PC-3 (cell line): ENCODE measurements at regions not wholly inside any gene's neighbourhood (a gene's known extent, or its start where the extent isn't known, plus 50 kb on each side); places are given as distances from the start of the nearest gene placed in this dataset.

Experiments
- ATAC-seq: fragments of 200-7000 bp; cut with Tn5 transposase; 2 replicates; pipeline ENCODE4 v1.9.1; 2020; ENCODE audit warnings: mild to moderate bottlenecking, moderate library complexity
- BruUV-seq: library from RNA; stranded (reverse); fragments of 400-500 nt; replicated peaks from 2 replicates; lab custom pipeline; 2021; lab: Mats Ljungman, UMichigan
- CTCF ChIA-PET: fragments of 300-600 bp; sonication (Branson Sonifier 250); formaldehyde crosslinking; loops from one replicate; lab custom pipeline; 2022; ENCODE audit warnings: antibody characterized with exemption; lab: Charles Lee
- POLR2A ChIA-PET: fragments of 300-600 bp; sonication (Branson Sonifier 250); formaldehyde crosslinking; loops from one replicate; lab custom pipeline; 2022; ENCODE audit warnings: antibody characterized with exemption; ENCODE audit not compliant: unreplicated experiment; lab: Charles Lee
- DNase-seq: peaks from one replicate; pipeline ENCODE4 v3.0.0-alpha.2; 2015
- H2AFZ ChIP-seq: fragments of 300-600 bp; sonication (generic); 2 replicates; pipeline ENCODE4 v1.6.0; 2016; ENCODE audit warnings: antibody characterized with exemption, low read length
- H3F3A ChIP-seq: fragments of 300-600 bp; sonication (generic); one replicate; pipeline ENCODE4 v1.6.0; 2017; ENCODE audit warnings: antibody characterized with exemption, low read length, control low read depth, mild to moderate bottlenecking; ENCODE audit not compliant: unreplicated experiment
- H3K27ac ChIP-seq: fragments of 300-600 bp; sonication (generic); 2 replicates; pipeline ENCODE4 v1.5.1; 2016; ENCODE audit warnings: mild to moderate bottlenecking, low read length
- H3K27me3 ChIP-seq: fragments of 300-600 bp; sonication (generic); 2 replicates; pipeline ENCODE4 v1.6.1; 2016; ENCODE audit warnings: low read length, mixed read lengths
- H3K36me3 ChIP-seq: fragments of 300-600 bp; sonication (generic); 2 replicates; pipeline ENCODE4 v1.6.1; 2016; ENCODE audit warnings: low read depth, mixed run types, low read length, mixed read lengths
- H3K4me1 ChIP-seq: fragments of 300-600 bp; sonication (generic); 2 replicates; pipeline ENCODE4 v1.5.1; 2016; ENCODE audit warnings: low read length; ENCODE audit not compliant: insufficient read depth
- H3K4me2 ChIP-seq: fragments of 300-600 bp; sonication (generic); 2 replicates; pipeline ENCODE4 v1.6.0; 2016; ENCODE audit warnings: low read length
- H3K4me3 ChIP-seq: fragments of 300-600 bp; sonication (generic); 2 replicates; pipeline ENCODE4 v1.5.1; 2016; ENCODE audit warnings: mild to moderate bottlenecking, low read length, mixed read lengths
- H3K79me2 ChIP-seq: fragments of 300-600 bp; sonication (generic); 2 replicates; pipeline ENCODE4 v1.6.1; 2017; ENCODE audit warnings: low read length, mixed read lengths
- H3K9ac ChIP-seq: fragments of 300-600 bp; sonication (generic); 2 replicates; pipeline ENCODE4 v1.6.0; 2016; ENCODE audit warnings: mild to moderate bottlenecking, low read length
- H3K9me2 ChIP-seq: fragments of 300-600 bp; sonication (generic); replicated peaks from 2 replicates; pipeline ENCODE4 v1.6.1; 2016; ENCODE audit warnings: mixed run types, low read length, mixed read lengths
- H3K9me3 ChIP-seq: fragments of 300-600 bp; sonication (generic); 2 replicates; pipeline ENCODE4 v1.6.1; 2016; ENCODE audit warnings: low read length, mixed read lengths
- H4K20me1 ChIP-seq: fragments of 300-600 bp; sonication (generic); 2 replicates; pipeline ENCODE4 v1.6.1; 2016; ENCODE audit warnings: low read length, mixed read lengths
- EZH2 ChIP-seq: fragments of 300-600 bp; sonication (generic); IDR thresholded peaks from one replicate; pipeline ENCODE4 v1.6.1; 2017; ENCODE audit warnings: antibody characterized with exemption, mild to moderate bottlenecking, low read length; ENCODE audit not compliant: unreplicated experiment
- EZH2phosphoT487 ChIP-seq: fragments of 300-600 bp; sonication (generic); IDR thresholded peaks from 2 replicates; pipeline ENCODE4 v1.6.1; 2018; ENCODE audit warnings: mild to moderate bottlenecking, antibody characterized with exemption, low read length, borderline replicate concordance
- intact Hi-C: fragments of 100-400 bp; cut with micrococcal nuclease; formaldehyde crosslinking; loops from 2 replicates; pipeline ENCODE4 v1.9.0; 2023
- TF ChIP-seq, protein P1 (sequence below): fragments of 300-600 bp; sonication (generic); conservative IDR thresholded peaks from 2 replicates; pipeline ENCODE4 v1.5.1; 2017; ENCODE audit warnings: antibody characterized with exemption, low read depth, mild to moderate bottlenecking, low read length

DNA sequence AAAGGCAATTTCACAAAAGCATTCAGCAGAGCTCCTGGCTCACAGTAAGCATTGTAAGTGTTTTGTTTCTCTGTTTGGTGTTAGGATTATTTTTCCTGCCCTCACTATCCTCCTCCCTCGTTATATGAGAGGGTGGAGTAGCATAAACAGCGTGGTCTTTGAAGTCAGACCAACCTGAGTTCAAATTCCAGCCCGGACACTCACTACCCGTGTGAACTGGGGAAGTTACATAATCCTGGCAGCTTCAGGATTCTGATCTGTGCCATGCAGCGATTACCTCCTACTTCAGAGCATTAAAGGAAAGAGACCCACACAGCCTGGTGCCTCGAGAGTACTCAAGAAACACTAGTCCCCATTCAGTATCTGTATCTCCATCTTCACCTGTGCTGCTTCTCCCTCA is 386.5 kb downstream of the INHBA start:
- Histone ChIP-seq H3K4me1 (no peaks in the 10 kb centered on the region), H4K20me1 (no peaks in the 10 kb centered on the region), H3K79me2 (no peaks in the 10 kb centered on the region), H3K9ac (no peak overlapping the region), H3K4me2 (no peak overlapping the region), H3K27me3 (no peaks in the 10 kb centered on the region), H2AFZ (no peak overlapping the region), H3K9me2 (no peaks in the 10 kb centered on the region), H3K36me3 (no peaks in the 10 kb centered on the region), H3K27ac (no peak overlapping the region), H3K9me3 (no peaks in the 10 kb centered on the region), H3F3A (no peaks in the 10 kb centered on the region), H3K4me3 (no peak overlapping the region)
- POLR2A ChIA-PET: no interaction called here
- no peak for DNase-seq
- no peak for ATAC-seq
- intact Hi-C loops: no loop called here
- no TSS peak for BruUV-seq
- CTCF ChIA-PET: no interaction called here
- TF ChIP-seq EZH2 (no peak), EZH2phosphoT487 (no peak)
- TF ChIP-seq, protein P1, sequence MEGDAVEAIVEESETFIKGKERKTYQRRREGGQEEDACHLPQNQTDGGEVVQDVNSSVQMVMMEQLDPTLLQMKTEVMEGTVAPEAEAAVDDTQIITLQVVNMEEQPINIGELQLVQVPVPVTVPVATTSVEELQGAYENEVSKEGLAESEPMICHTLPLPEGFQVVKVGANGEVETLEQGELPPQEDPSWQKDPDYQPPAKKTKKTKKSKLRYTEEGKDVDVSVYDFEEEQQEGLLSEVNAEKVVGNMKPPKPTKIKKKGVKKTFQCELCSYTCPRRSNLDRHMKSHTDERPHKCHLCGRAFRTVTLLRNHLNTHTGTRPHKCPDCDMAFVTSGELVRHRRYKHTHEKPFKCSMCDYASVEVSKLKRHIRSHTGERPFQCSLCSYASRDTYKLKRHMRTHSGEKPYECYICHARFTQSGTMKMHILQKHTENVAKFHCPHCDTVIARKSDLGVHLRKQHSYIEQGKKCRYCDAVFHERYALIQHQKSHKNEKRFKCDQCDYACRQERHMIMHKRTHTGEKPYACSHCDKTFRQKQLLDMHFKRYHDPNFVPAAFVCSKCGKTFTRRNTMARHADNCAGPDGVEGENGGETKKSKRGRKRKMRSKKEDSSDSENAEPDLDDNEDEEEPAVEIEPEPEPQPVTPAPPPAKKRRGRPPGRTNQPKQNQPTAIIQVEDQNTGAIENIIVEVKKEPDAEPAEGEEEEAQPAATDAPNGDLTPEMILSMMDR: no peak

- CTCF ChIA-PET: no interaction called here
- H3F3A ChIP-seq: no peaks in the 10 kb centered on the region
- H3K79me2 ChIP-seq: no peaks in the 10 kb centered on the region
- POLR2A ChIA-PET: no interaction called here
- H3K9ac ChIP-seq: no peak overlapping the region
- H3K4me2 ChIP-seq: no peak overlapping the region
- H3K9me2 ChIP-seq: no peaks in the 10 kb centered on the region
- H3K9me3 ChIP-seq: no peaks in the 10 kb centered on the region
- TF ChIP-seq EZH2: no peak
- TF ChIP-seq, protein P1: peak; percentile 64
- TF ChIP-seq EZH2phosphoT487: no peak
- 0 out of 2 replicates have a peak, but pooled peaks have one; percentile 24 for ATAC-seq
- H3K27me3 ChIP-seq: no peaks in the 10 kb centered on the region
- H2AFZ ChIP-seq: no peak overlapping the region
- intact Hi-C loops: no loop called here
- H4K20me1 ChIP-seq: no peaks in the 10 kb centered on the region
- no TSS peak for BruUV-seq
- no peak for DNase-seq
- no peaks in the 10 kb centered on the region for H3K4me1 ChIP-seq
- H3K36me3 ChIP-seq: no peaks in the 10 kb centered on the region
- no peak overlapping the region for H3K27ac ChIP-seq
- no peak overlapping the region for H3K4me3 ChIP-seq
Observed at GRCh38 chr7:41315764-41316163, 387.1 kb downstream of the INHBA start.

- no TSS peak for BruUV-seq
- Histone ChIP-seq H3F3A (no peaks in the 10 kb centered on the region), H3K4me1 (no peaks in the 10 kb centered on the region), H3K36me3 (no peaks in the 10 kb centered on the region), H3K27ac (no peak overlapping the region), H3K9ac (no peak overlapping the region), H3K9me2 (no peaks in the 10 kb centered on the region), H3K4me2 (no peak overlapping the region), H3K27me3 (no peaks in the 10 kb centered on the region), H3K4me3 (no peak overlapping the region), H3K9me3 (no peaks in the 10 kb centered on the region), H4K20me1 (no peaks in the 10 kb centered on the region), H2AFZ (no peak overlapping the region), H3K79me2 (no peaks in the 10 kb centered on the region)
- intact Hi-C loops: no loop called here
- DNase-seq (no peak), ATAC-seq (no peak)
- TF ChIP-seq, protein P1: no peak
- TF ChIP-seq EZH2phosphoT487 (no peak), EZH2 (no peak)
- ChIA-PET POLR2A (no interaction called here), CTCF (no interaction called here)
Observed at GRCh38 chr7:41313171-41313570, 389.7 kb downstream of the INHBA start.
